ENCODE measurements at regions not wholly inside any gene's neighbourhood (a gene's known extent, or its start where the extent isn't known, plus 50 kb on each side); places are given as distances from the start of the nearest gene placed in this dataset.

- DNase-seq (ENCODE audit: low spot score): no peak
Measured at GRCh38 chr4:157961229-157961990, 211.4 kb downstream of the GASK1B start.

- no peak for DNase-seq (ENCODE audit: low spot score)
Measured at GRCh38 chr4:157957905-157958304, 214.9 kb downstream of the GASK1B start.

GRCh38 chr4:157942017-157942416 is 230.8 kb downstream of the GASK1B start:
- DNase-seq (ENCODE audit: low spot score): no peak

DNA sequence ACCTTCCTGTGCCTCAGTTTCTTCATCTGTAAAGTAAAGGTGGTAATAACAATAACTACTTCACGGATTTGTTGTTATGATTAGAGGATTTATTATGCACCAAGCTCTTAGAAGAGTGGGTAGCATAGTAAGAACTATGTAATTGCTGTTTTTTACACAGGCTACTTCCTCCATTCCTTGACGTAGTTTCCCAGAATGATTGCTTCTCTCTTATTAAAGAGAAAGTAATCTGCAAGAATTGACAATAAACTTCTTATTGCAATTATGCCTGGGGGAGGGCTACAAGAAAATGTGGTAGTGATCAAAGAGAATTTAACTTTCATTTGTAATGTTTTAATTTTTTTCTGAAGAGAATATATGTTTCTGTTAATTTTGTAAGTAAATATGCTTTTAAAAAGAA is 238.7 kb downstream of the GASK1B start:
- DNase-seq (ENCODE audit: low spot score): no peak

- DNase-seq (ENCODE audit: low spot score): no peak
Measured at GRCh38 chr4:157932936-157933335, 239.9 kb downstream of the GASK1B start.

DNA sequence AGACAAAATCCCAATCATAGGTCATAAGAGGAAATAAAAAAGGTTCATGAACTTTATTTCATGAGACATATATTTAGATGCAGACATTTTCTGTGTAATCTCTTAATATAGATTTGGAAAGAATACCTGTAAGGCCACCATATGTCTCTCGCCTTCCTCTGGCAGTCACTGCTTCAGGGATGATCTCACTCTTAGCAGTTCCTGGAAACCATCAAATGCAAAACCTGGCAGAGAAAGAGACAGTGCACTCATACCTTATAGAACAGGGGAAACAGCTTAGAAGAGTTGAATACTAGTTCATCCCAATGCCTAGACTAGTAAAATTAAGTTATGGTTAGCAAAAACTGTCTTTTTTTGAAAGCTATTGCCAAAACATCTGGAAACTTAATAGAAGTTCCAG is 243.3 kb downstream of the GASK1B start:
- no peak for DNase-seq (ENCODE audit: low spot score)

- DNase-seq (ENCODE audit: low spot score): no peak
Measured at GRCh38 chr4:157918036-157918832, 254.6 kb downstream of the GASK1B start.

GRCh38 chr4:157912212-157912611 is 260.6 kb downstream of the GASK1B start:
- no peak for DNase-seq (ENCODE audit: low spot score)

DNA sequence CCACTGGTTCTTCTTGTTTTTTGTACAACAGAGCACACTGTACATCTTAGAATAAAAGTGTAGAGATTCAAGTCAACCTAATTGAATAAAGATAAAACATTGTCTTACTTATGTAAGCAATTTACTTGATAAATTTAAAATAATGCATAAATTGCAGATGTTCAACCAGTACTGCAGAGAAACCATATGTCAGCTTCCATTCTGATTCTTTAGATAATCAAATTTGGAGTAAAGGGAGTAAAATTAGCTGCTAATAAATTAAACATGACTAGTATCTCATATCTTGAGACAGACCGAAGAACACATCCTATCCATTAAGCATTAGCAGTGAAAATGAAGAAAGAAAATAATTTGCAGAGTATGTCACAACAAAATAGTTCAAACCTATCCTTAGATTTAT is 261.2 kb downstream of the GASK1B start:
- DNase-seq (ENCODE audit: low spot score): no peak

DNA sequence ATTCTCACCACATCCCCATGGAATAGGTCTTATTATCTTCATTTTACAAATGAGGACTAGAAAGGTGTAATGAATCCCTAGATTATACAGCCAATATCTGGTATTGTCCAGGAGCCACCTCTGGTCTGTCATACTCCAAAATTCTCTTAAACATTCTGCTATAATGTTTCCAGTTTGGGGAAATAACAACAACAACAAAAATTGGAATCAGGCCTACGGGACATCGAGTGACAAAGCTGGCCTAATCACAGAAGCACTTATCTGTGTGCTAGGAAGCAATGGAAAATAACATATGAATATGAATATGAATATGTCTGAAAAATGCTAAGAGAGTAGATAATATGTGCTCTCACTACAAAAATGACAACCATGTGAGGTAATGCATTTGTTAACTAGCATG is 264.1 kb downstream of the GASK1B start:
- no peak for DNase-seq (ENCODE audit: low spot score)

GRCh38 chr4:157908031-157908430 is 264.8 kb downstream of the GASK1B start:
- no peak for DNase-seq (ENCODE audit: low spot score)

GRCh38 chr4:157907226-157907946 is 265.4 kb downstream of the GASK1B start:
- no peak for DNase-seq (ENCODE audit: low spot score)

DNA sequence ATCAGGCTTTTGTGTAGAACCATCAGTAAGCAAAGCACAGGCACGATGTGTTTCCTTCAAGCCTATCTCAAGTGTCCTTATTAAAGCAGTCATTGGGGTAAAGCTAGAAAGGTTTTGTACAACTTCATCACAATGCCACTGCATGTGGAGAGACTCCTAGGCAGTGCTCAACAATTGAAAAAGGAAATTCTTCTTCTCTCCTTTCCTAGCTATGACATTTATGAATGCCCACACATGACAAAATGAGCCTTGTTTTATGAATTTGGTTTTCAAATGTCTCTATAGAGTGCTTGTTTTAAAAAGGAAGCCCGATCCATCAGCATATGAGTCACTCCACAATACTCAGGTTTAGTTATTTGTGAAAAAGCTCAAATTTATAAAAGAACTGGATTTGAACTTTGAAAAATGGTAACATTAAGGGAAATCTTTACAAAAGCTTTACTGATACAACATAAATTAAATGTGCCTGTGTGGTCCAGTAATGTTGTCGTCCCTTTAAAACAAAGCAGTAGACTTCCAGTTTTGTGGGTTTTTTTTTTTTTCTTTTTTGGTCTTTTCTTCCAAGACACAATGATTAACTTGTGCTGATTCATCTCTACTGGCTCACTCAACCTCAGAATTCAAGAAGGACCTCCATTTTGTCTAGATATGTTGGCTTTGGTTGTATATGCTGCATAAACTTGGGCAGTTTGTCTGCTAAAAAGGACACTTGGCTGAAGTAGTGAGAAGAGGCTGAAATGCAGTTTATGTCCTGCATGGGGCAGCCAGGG is 273.8 kb downstream of the GASK1B start:
- no peak for DNase-seq (ENCODE audit: low spot score)

- DNase-seq (ENCODE audit: low spot score): no peak
Measured at GRCh38 chr4:157897855-157898370, 274.9 kb downstream of the GASK1B start.

DNA sequence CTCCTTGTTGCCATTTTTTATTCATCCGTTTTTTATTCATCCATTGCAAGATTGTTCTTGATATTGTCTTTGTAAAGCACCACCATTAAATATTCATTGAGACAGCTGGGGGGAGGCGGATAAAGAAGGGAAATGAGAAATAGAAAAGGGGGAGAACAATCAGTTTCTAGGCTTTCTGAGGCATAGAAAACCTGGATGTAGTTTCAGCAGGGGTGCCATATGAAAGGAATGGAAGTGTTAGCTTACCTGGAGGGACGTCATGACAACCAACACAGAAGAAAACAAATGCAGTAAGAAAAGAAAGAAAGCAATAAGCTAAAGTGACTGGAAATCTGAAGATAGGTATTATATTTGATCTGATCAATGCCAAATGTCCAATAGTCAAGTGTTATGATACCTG is 276.1 kb downstream of the GASK1B start:
- no peak for DNase-seq (ENCODE audit: low spot score)

- DNase-seq (ENCODE audit: low spot score): no peak
Measured at GRCh38 chr4:157895205-157895604, 277.6 kb downstream of the GASK1B start.

GRCh38 chr4:157889788-157890187 is 283.0 kb downstream of the GASK1B start:
- DNase-seq (ENCODE audit: low spot score): no peak

- DNase-seq (ENCODE audit: low spot score): no peak
Measured at GRCh38 chr4:157888281-157888680, 284.5 kb downstream of the GASK1B start.

GRCh38 chr4:157887316-157887715 is 285.5 kb downstream of the GASK1B start:
- no peak for DNase-seq (ENCODE audit: low spot score)

DNA sequence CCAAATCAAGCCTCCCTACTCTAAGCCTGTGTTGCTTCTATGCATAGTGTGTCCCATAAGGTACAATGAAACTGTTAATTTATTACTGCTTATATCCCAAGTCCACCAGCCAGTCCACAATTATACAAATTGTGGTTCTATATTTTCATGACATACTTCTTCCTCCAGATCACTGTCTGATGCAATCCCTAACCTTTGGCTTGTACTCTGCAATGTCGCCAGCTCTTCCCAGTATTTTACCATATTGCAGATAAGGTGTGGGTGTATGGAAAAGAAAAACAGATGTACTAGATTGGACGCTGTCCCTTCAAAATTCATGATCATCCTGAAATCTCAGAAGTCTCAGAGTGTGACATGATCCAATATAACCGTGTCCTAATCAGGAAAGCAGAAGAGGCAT is 286.2 kb downstream of the GASK1B start:
- DNase-seq (ENCODE audit: low spot score): no peak

DNA sequence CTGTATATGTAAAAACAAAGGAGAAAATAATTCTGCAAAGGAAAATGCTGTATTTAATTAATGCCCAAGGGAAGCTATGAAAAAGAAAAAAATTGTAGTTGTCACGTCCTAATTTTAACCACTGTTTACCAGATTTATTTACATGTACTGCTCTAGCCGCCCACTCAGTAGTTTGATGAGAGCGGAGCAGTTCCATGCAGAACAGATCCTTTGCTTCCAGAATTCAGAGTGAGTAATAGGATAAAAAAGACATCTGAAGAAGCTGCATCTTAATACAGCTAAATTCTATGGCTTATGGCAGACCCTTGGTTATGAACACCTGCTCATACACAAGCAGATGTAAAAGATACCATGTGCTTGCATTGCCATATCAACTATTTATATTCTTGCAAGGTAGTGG is 287.0 kb downstream of the GASK1B start:
- DNase-seq (ENCODE audit: low spot score): no peak

DNA sequence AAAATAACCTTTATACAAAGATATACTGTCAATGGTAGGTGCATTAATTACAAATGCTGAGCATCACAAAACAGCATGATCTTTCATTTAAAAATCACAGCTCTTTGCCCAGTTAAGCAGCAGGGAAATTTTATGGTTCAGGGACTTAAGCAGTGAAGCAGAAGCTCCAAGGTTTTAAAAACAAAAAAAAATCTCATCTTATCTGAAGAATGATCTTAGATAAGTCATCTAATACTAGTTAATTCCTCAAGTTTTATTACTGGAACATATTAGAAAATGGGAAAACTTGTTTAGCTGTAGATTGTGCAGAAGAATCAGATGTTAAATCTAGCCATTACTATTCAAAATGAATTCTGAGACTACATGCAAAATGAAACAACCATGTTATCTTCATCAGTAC is 289.9 kb downstream of the GASK1B start:
- no peak for DNase-seq (ENCODE audit: low spot score)
